Fibroblast of lung (primary cell): ENCODE measurements at regions not wholly inside any gene's neighbourhood (a gene's known extent, or its start where the extent isn't known, plus 50 kb on each side); places are given as distances from the start of the nearest gene placed in this dataset.
A peak's percentile ranks its signal among the peaks of the same experiment; 100 is the strongest.

Source experiments
- DNase-seq, 2 donors: peaks; one replicate each; pipeline versions ENCODE4 v3.0.0 to v3.0.0-alpha.2; 2010; ENCODE audit warnings: low read depth in 2 of 2
- H2AFZ ChIP-seq: 2 replicates; pipeline ENCODE4 v1.5.1; 2012; ENCODE audit warnings: low read length, control low read depth, inconsistent platforms
- H3K27ac ChIP-seq: 2 replicates; pipeline ENCODE4 v1.5.1; 2011; ENCODE audit warnings: low read length, control low read depth; ENCODE audit not compliant: insufficient read depth
- H3K27me3 ChIP-seq: 2 replicates; pipeline ENCODE4 v1.5.1; 2011; ENCODE audit warnings: mild to moderate bottlenecking, low read length; ENCODE audit not compliant: control insufficient read depth, insufficient read depth
- H3K36me3 ChIP-seq: 2 replicates; pipeline ENCODE4 v1.5.1; 2011; ENCODE audit warnings: low read length; ENCODE audit not compliant: control insufficient read depth, insufficient read depth
- H3K4me1 ChIP-seq: 2 replicates; pipeline ENCODE4 v1.5.1; 2011; ENCODE audit warnings: low read length; ENCODE audit not compliant: control insufficient read depth, insufficient read depth; ENCODE audit errors: extremely low read depth
- H3K4me2 ChIP-seq: 2 replicates; pipeline ENCODE4 v1.5.1; 2011; ENCODE audit warnings: low read length, control low read depth; ENCODE audit not compliant: insufficient read depth; ENCODE audit errors: extremely low read depth
- H3K4me3 ChIP-seq, 4 experiments: fragments of 200-600 bp in 1 of 4; sonication (generic) in 1 of 4; replicated peaks in 1 of 4; 2 replicates each; pipeline ENCODE4 v1.5.1; 2011 to 2016; ENCODE audit warnings: low read length in 4 of 4, low read depth in 3 of 4, mild to moderate bottlenecking in 3 of 4, control low read depth in 2 of 4, inconsistent platforms in 1 of 4, mixed read lengths in 1 of 4; ENCODE audit not compliant: insufficient read depth in 1 of 4; ENCODE audit errors: control extremely low read depth in 1 of 4
- H3K79me2 ChIP-seq: 2 replicates; pipeline ENCODE4 v1.5.1; 2012; ENCODE audit warnings: mild to moderate bottlenecking, low read length, inconsistent platforms; ENCODE audit not compliant: control insufficient read depth, insufficient read depth
- H3K9ac ChIP-seq: 2 replicates; pipeline ENCODE4 v1.5.1; 2011; ENCODE audit warnings: mild to moderate bottlenecking, low read length, control low read depth; ENCODE audit not compliant: insufficient read depth
- H3K9me3 ChIP-seq: 2 replicates; pipeline ENCODE4 v1.5.1; 2012; ENCODE audit warnings: low read depth, low read length; ENCODE audit not compliant: control insufficient read depth, insufficient read depth
- H4K20me1 ChIP-seq: 2 replicates; pipeline ENCODE4 v1.5.1; 2011; ENCODE audit warnings: low read length; ENCODE audit not compliant: control insufficient read depth, insufficient read depth; ENCODE audit errors: extremely low read depth
- EZH2 ChIP-seq: IDR thresholded peaks from 2 replicates; pipeline ENCODE4 v1.5.1; 2012; ENCODE audit warnings: low read length, control low read depth, mild to moderate bottlenecking; ENCODE audit errors: missing control alignments
- TF ChIP-seq, protein P1 (sequence below), 2 donors: IDR thresholded peaks in 1 of 2; conservative IDR thresholded peaks in 1 of 2; 1 replicate in 1 of 2; 2 replicates in 1 of 2; pipeline ENCODE4 v1.5.1; 2011 to 2012; ENCODE audit warnings: low read length in 2 of 2, control low read depth in 1 of 2, inconsistent platforms in 1 of 2, low read depth in 1 of 2, mild to moderate bottlenecking in 1 of 2

DNA sequence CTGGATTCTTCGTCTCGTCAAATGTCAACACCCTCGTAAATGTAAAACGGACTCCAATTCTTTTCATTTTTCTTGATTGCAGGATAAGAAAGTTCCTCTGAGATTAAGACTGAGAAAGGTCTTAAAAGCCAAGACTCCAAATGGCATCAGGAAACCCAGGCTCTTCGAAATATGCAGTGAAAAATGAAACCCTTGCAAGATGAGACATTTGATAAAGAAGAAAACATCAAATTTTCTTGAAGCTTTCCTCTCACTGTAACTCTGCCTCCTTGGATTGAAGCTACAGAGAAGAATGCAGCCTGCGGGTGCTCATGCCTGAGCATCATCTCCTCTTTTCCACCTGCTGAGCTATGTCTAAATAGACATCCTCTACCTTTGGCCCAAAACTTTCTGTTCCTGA lies 342.4 kb upstream of the THBS1 start:
- Histone ChIP-seq H3K4me1 (peaks cover 4% of the 10 kb centered on the region), H3K36me3 (no peaks in the 10 kb centered on the region), H3K9ac (no peak overlapping the region), H4K20me1 (no peaks in the 10 kb centered on the region), H3K4me2 (no peak overlapping the region), H3K79me2 (no peaks in the 10 kb centered on the region), H3K27ac (no peak overlapping the region), H3K4me3 (no peak overlapping the region), H3K9me3 (no peaks in the 10 kb centered on the region), H2AFZ (no peak overlapping the region), H3K27me3 (no peaks in the 10 kb centered on the region)
- no peak for DNase-seq
- TF ChIP-seq, protein P1, sequence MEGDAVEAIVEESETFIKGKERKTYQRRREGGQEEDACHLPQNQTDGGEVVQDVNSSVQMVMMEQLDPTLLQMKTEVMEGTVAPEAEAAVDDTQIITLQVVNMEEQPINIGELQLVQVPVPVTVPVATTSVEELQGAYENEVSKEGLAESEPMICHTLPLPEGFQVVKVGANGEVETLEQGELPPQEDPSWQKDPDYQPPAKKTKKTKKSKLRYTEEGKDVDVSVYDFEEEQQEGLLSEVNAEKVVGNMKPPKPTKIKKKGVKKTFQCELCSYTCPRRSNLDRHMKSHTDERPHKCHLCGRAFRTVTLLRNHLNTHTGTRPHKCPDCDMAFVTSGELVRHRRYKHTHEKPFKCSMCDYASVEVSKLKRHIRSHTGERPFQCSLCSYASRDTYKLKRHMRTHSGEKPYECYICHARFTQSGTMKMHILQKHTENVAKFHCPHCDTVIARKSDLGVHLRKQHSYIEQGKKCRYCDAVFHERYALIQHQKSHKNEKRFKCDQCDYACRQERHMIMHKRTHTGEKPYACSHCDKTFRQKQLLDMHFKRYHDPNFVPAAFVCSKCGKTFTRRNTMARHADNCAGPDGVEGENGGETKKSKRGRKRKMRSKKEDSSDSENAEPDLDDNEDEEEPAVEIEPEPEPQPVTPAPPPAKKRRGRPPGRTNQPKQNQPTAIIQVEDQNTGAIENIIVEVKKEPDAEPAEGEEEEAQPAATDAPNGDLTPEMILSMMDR (conservative IDR thresholded peaks at IDR 0.05 in 1 of 2, IDR thresholded peaks at IDR 0.05 in 1 of 2; ENCODE audit: low read depth in 1 of 2, low read length in 2 of 2) = no peak
- no peak for TF ChIP-seq EZH2

DNA sequence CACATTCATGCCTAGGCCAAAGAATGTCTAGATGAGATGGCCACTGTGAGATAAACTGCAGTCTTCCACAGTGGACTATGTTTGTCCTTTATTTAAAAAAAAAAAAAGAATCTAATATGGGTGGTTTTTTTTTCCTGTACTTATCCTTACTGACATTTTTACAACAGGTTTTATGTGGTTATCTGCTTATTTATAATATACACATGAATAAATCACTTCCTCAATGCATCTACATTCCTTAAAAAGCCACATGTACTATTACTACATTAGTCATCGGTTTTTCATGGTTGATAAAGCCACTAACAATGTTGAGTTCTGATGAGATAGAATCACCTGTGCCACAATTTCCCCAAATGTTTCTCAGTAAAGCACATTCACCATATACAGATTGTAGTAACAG lies 341.3 kb upstream of the THBS1 start:
- Histone ChIP-seq H3K79me2 (no peaks in the 10 kb centered on the region), H3K9me3 (no peaks in the 10 kb centered on the region), H2AFZ (no peak overlapping the region), H3K27ac (no peak overlapping the region), H3K36me3 (no peaks in the 10 kb centered on the region), H3K4me3 (no peak overlapping the region), H4K20me1 (no peaks in the 10 kb centered on the region), H3K4me1 (peaks cover 4% of the 10 kb centered on the region), H3K9ac (no peak overlapping the region), H3K27me3 (no peaks in the 10 kb centered on the region), H3K4me2 (no peak overlapping the region)
- TF ChIP-seq, protein P1 (conservative IDR thresholded peaks at IDR 0.05 in 1 of 2, IDR thresholded peaks at IDR 0.05 in 1 of 2; ENCODE audit: low read depth in 1 of 2, low read length in 2 of 2) = no peak
- TF ChIP-seq EZH2 = no peak
- peak; percentile 47 to 90 for DNase-seq

DNA sequence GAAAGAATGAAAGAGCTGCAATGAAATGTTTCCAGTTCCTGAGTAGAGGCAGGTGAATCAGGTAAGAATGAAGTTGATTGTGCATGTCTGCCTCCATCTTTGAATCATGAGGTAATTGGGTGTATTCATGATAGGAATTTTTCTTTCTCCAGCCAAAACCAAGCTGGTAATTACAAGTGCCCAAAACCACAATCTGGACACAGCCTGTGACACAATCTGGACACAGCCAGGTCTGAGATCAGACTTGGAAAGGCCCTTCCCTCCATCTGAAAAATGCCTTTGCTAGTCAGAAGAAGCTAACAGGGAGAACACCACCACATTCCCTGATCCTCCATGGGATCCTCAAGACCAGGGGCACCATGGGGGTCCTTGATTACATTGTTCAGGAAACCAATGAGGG lies 338.5 kb upstream of the THBS1 start:
- H3K27me3 ChIP-seq = no peaks in the 10 kb centered on the region
- H3K27ac ChIP-seq = no peak overlapping the region
- no peaks in the 10 kb centered on the region for H3K9me3 ChIP-seq
- DNase-seq = peak; percentile 38 to 95
- no peak overlapping the region for H3K4me2 ChIP-seq
- H3K36me3 ChIP-seq = no peaks in the 10 kb centered on the region
- no peak for TF ChIP-seq EZH2
- TF ChIP-seq, protein P1 (conservative IDR thresholded peaks at IDR 0.05 in 1 of 2, IDR thresholded peaks at IDR 0.05 in 1 of 2; ENCODE audit: low read depth in 1 of 2, low read length in 2 of 2) = no peak
- H3K4me3 ChIP-seq = no peak overlapping the region
- H3K9ac ChIP-seq = no peak overlapping the region
- H3K4me1 ChIP-seq = peaks cover 2% of the 10 kb centered on the region
- H2AFZ ChIP-seq = no peak overlapping the region
- no peaks in the 10 kb centered on the region for H3K79me2 ChIP-seq
- H4K20me1 ChIP-seq = no peaks in the 10 kb centered on the region
